Stimulated activated CD8-positive, alpha-beta memory T cell treated with anti-CD3 and anti-CD28 coated beads, Interleukin-7, amount 100 ng/mL, for 24 hours (primary cell): ENCODE measurements at regions not wholly inside any gene's neighbourhood (a gene's known extent, or its start where the extent isn't known, plus 50 kb on each side); places are given as distances from the start of the nearest gene placed in this dataset.
A peak's percentile ranks its signal among the peaks of the same experiment; 100 is the strongest.

Experiments
- DNase-seq: peaks from one replicate; pipeline ENCODE4 v3.0.0-alpha.2; 2020; ENCODE audit warnings: low read depth

- DNase-seq, result no peak
Measured at GRCh38 chr4:138925495-138925894, 90.1 kb upstream of the NOCT start.

DNA sequence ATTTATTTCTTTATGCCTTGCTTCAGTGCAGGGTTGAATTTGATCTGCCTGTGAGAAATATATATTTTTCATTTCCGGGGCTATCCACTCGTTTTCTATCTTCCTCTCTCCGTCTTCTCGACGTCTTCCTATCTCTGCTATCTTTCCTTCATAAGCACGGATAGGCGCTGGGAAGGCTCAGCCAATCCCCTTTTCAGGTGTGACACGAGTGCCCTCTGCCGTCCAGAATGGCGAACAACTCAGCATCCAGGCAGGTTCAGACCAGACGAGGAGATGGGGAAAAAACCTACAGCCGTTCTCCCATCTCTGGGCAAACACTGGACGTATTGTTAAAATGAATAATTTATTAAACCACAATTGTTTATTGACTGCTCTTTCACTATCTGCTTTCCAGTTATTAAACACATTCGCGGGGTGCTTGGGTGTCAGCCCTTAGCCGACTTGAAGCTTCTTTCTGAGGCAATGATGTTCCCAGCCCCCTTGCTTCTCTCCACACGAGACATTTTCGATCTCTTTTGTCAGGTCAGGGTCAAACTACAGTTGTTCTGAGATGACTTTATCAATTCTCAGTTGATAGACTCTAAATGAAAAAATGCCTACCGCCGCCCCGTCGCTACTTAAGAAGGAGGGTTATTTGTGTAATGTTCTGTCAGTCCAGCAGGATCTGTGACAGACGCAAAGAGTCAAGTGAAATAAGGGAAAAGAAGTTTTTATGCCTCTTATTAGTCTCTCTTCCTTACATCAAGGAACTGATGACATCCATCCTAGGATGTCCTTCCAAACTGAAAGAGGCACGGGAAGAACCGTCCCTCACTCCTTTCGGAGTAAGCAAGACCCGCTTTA, 96.3 kb upstream of the NOCT start:
- DNase-seq, result peak; percentile 21

GRCh38 chr4:138918169-138918869, 97.3 kb upstream of the NOCT start:
- no peak for DNase-seq

DNA sequence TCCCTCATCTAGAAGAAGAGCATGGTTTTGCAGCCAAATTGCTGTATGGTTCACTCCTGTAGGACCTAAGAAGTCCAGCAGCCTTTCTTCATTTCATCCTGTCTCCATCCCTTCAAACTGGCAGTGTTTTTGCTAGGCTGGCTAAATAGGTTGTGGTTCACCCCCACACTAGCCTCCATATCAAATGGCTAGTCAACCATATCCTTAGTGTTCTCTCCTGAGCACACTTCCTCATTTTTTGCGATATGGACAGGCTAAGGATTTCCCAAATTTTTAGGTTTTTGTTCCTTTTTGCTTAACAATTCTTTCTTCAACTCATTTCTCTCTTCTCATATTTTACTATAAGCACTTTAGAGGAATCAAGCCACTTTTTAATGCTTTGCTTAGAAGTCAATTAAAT, 98.8 kb upstream of the NOCT start:
- DNase-seq, result no peak

- no peak for DNase-seq
Measured at GRCh38 chr4:138915756-138916155, 99.8 kb upstream of the NOCT start.

GRCh38 chr4:138912704-138913340, 102.8 kb upstream of the NOCT start:
- DNase-seq, result no peak

DNA sequence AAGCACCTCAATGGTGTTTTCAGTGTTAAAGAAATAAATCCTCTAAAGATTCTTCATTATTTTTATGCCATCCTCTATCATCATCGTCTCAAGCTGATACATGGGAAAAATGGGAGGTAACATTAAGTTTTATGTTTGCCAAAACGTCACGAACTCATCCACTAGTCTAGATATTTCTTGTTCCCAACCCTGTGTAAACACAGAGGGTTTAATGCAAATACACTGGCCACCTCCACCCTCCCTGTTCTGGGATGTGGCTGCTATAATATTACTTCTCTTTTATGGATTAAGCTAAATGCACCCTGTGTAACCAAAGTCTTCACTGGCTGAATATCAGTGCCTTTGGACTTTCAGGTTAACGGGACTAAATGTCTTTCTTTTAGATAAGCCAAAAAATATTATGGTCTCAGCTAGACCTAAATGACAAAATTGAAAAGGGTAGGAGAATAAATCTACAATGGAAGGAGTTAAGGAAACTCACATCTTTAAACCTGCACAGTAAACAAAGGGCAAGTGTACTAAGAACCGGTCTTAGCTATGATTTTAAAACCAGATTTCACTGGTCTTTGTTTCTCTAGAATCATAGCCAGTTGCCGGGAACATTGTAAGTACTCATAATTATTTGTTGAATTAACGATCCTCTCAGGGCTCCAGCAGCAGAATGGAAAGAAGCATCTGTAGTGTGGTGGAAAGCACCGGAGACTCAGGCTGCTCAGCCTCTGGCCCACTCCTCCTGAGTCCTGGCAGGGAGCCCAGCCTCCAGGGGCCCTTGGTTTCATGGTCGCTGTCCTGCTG, 103.5 kb upstream of the NOCT start:
- no peak for DNase-seq

GRCh38 chr4:138910914-138911336, 104.7 kb upstream of the NOCT start:
- no peak for DNase-seq

DNA sequence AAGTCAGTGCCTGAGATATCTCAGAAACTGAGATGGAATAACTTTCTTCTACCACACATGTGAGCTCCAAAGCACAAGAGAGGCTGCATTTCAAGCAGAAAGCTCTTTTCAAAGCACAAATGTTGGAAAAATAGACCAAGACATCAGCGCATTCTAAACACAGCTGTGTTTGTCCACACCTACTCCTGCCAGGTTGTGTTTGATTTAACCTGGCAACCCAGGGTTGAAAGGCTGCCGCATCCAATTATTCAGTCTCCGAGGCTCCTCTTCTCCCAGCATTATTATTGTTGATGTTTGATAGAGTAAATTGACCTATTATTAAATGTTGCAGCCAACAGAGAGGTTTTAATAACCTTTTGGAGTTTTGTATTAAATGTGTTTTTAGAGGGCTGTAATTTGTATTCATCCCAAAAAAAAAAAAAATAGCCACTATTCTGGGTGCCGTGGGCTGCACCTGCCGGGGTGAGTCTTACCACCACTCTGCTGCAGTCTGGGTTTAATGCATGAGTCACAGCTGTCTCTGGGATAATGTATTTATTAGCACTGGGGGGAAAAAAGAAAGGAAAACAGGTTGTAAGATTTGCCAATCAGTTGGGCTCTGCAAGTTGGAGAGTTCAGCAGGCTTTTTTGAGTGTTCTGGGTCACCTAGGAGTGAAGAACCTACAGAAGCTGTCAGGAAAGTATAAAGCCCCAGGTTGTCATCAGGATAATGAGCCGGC, 105.2 kb upstream of the NOCT start:
- no peak for DNase-seq

- no peak for DNase-seq
Measured at GRCh38 chr4:138909587-138909986, 106.0 kb upstream of the NOCT start.

DNA sequence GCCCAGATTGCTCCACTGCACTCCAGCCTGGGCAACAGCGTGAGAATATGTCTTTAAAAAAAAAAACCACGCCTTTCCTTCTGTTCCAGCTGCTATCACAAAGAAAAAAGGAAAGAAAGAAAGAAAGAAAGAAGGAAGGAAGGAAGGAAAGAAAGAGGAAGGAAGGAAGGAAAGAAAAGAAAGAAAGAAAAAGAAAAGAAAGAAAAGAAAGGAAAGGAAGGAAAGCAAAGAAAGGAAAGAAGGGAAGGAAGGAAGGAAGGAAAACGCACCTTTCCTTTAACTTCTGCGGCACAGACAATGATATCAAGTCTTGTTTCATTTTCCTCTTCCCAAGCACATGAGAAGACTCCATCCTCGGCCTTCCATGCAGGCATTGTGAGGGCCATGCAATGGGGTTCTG, 107.4 kb upstream of the NOCT start:
- DNase-seq, result no peak

- DNase-seq, result no peak
Measured at GRCh38 chr4:138907174-138907573, 108.4 kb upstream of the NOCT start.

DNA sequence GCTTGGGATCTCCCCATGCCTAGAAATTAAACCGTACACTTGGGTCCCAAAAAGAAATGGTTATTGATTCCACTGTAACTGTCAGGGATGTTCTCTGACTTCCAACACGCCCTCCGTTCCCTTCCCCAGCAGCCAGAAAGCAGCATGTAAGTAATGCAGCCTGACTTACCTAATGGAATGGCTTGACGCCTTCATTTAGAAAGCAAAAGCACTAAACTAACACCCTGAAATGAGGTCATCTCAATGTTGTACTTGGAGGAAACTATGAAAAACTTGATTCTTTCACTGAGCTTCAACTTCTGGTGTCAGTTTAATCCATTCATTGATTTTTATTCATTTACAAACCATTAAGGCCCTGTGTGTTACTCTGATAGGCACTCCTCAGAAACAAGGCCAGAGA, 110.8 kb upstream of the NOCT start:
- no peak for DNase-seq

DNA sequence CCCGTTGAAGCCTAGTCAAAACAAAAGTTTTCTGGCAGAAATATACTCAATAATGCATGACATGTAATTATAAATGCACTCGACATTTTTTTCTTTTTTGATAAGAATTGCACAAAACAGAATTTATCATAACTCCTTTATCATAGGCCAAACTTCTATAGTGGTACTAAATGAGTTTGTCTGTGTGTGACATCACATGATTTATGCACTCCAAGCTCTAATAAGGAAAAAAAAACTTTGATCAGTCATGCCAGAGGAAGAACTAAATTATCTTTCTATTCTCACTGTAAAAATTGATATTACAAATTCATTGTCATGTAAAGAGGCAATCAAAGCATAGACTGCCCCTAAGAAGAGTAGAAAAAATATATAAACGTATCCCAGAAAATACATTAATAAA, 112.4 kb upstream of the NOCT start:
- no peak for DNase-seq

DNA sequence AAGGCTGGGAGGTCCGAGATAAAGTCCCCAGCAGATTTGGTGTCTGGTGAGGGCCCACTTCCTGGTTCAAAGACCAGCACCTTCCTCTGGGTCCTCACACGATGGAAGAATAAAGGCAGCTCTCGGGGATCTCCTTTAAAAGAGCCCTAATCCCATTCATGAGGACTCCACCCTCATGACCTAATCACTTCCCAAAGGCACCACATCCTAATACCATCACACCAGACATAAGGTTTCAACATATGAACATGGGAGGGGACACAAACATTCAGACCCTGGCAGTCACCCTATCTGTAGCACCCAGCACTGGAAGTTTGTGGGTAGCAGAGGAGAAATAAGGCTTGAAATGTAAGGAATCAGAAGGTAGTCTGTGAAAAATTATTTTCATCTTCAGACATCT, 112.9 kb upstream of the NOCT start:
- no peak for DNase-seq

DNA sequence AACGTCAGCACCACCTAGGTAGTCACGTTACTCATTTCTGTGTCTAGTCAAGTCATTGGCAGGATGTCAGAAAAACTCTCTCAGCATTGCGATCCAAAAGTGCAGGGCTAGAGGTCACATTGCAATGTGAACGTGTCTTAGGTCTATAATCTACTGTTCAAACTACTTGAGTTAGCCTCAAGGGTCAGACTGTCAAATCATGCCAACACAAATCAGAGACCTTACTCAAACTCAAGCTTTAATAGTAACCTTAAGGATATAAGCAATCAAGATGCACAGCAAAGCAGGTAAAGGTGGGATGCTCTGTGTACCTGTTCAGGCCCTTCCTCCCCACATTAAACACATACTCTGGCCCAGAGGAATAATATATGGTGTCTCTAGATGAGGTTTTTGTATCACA, 114.4 kb upstream of the NOCT start:
- no peak for DNase-seq

DNA sequence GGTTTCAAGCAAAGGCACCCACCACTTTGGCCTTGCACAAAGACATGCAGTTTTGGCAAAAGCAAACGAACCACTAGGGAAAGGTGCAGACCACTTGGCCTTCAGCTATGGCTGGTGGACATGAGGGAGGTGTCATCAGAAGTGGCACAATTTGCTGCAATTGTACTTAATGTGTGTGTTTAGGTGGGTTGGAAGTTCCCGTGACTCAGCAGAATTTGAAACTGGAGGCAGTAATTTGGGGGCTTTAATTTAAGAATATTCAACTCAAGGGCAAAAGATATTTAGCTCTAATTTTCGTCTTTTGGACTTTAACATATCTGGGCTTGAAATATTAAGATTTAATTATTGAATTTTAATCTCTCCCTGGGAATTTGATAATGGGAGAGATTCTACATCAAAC, 115.6 kb upstream of the NOCT start:
- DNase-seq, result no peak

GRCh38 chr4:138898282-138898681, 117.3 kb upstream of the NOCT start:
- DNase-seq, result no peak

DNA sequence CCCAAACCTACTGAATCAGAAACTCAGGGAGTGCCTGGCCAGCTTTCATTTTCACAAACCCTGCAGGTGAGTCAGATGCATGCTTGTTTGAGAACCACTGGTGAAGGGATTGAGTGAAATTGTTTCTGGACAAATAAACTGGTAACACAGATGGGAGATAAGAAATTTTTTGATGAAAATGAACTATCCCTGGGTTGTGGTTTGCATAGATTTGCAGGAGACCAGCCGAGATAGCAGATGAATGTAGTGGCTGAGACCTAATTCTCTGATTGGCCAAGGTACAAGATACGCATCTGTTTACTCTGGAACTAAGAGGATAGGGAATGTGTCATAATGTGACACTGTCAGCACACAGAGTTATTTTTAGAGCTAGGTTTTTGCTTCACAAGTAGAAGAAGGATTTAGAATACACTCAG, 117.8 kb upstream of the NOCT start:
- no peak for DNase-seq

GRCh38 chr4:138894709-138895108, 120.9 kb upstream of the NOCT start:
- DNase-seq, result no peak

DNA sequence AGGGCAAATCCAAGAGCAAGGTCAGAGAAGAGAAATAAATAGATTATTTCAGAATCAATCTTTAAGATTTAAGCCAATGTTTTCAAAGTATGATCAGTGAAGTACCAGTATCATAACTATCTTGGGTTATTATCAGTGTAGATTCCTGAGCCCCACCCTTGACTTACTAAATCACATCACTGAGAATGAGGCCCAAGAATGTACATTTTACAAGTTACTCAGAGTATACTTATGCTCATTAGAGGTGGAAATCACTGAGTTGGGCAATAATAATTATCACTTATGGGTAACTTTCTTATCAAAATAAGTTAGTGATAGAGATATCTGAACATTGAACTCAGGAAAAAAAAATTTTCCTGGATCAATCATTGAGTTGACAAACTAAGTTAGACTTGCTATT, 121.6 kb upstream of the NOCT start:
- no peak for DNase-seq
